22Rv1 (cell line): ENCODE measurements at regions not wholly inside any gene's neighbourhood (a gene's known extent, or its start where the extent isn't known, plus 50 kb on each side); places are given as distances from the start of the nearest gene placed in this dataset.

ENCODE experiments used
- H3K27ac ChIP-seq: fragments of 450-650 bp; 2 replicates; pipeline ENCODE4 v1.5.1; 2017
- ZFX ChIP-seq: fragments of 450-650 bp; IDR thresholded peaks from 2 replicates; pipeline ENCODE4 v1.6.1; 2017; ENCODE audit warnings: antibody characterized with exemption, borderline replicate concordance
- TF ChIP-seq, protein P1 (sequence below): fragments of 450-650 bp; IDR thresholded peaks from 2 replicates; pipeline ENCODE4 v1.5.1; 2017; ENCODE audit warnings: mild to moderate bottlenecking

DNA sequence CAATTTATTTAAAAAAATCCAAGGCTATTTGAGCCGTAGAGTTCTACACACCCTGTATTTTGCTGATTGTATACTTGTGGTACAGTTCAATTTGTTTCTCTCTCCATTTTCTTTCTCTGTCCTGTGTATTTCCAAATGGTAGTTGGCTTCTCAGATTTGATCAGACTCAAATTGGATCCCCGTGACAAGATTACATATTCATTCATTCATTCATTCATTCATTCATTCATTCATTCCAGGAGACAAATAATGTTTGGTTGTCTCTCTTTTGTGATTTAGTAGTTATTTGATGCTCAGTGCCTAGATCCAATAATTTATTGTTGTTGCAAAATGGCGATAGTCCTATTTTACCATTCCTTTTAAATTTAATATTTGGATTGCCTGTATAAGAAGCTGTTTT is 292.8 kb upstream of the RIOK2 start:
- no peak for TF ChIP-seq ZFX
- TF ChIP-seq, protein P1, sequence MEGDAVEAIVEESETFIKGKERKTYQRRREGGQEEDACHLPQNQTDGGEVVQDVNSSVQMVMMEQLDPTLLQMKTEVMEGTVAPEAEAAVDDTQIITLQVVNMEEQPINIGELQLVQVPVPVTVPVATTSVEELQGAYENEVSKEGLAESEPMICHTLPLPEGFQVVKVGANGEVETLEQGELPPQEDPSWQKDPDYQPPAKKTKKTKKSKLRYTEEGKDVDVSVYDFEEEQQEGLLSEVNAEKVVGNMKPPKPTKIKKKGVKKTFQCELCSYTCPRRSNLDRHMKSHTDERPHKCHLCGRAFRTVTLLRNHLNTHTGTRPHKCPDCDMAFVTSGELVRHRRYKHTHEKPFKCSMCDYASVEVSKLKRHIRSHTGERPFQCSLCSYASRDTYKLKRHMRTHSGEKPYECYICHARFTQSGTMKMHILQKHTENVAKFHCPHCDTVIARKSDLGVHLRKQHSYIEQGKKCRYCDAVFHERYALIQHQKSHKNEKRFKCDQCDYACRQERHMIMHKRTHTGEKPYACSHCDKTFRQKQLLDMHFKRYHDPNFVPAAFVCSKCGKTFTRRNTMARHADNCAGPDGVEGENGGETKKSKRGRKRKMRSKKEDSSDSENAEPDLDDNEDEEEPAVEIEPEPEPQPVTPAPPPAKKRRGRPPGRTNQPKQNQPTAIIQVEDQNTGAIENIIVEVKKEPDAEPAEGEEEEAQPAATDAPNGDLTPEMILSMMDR, result no peak
- no peak overlapping the region for H3K27ac ChIP-seq

DNA sequence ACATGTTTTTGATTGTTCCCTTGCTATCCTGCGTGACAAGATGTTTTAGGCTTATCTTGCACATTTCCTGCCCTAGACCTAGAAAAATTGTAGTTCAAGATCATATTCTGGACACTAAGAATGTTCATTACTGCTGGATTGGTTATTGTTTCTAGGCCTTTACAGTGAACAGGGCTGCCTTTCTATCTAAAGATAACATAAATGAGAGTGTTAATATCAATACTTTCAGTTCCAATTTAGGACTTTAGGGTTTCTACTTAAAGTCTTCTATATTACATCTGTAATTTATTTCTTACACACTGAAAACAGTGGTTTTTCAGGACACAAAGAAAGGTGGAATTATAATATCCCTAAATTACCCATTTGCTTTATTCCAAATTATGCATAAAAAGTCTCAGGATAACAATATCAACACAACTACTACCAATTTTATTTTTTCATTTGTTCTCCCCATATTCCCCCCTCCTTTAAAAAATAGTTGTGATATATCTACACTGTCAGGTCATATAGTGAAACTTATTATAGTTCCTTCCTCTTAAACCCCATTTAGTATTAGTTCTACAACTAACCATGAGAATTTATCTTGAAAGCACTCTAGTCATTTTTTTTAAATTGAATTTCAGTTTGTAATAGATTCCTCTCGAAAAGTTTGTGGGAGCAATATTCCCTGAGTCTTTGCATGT is 293.9 kb upstream of the RIOK2 start:
- no peak overlapping the region for H3K27ac ChIP-seq
- TF ChIP-seq, protein P1, result no peak
- no peak for TF ChIP-seq ZFX

DNA sequence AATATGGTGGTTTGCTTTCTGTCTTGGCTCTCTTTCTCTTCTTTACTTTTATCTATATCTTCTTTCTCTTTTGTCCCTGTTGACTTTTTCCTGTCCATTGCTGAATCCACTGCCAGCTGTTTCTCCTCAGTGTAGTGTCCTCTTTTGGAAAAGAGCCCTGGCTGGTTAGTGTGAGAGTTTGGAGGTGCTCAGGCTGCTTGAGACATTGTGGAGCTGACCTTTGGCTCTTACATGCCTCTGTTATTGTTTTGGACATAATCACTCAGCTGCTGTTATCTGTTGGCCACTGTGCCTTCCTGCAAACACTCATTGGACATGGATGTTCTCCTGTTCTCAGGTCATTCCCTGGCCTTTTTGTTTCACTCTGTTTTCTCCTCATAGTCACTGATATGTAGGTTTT is 295.4 kb upstream of the RIOK2 start:
- H3K27ac ChIP-seq, result no peak overlapping the region
- TF ChIP-seq, protein P1, result no peak
- TF ChIP-seq ZFX, result no peak

DNA sequence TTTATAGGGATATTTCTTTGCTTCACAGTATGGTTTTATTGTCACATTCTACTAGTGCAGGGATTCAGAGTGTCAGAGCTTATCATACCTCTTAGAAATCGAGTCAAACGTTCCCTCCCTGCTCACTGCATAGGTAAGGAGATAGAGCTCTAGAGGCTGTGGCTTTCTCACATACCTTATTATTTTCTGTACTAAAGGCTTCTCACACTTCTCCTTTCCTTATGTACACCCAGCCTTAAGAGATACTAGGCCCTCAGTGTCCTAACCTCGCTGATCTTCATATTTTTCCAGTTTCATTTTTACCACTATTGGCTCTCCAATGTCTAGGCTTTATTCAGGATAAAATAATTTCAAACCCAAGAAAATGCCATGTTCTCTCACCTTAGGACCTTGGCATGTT is 297.3 kb upstream of the RIOK2 start:
- no peak overlapping the region for H3K27ac ChIP-seq
- no peak for TF ChIP-seq ZFX
- TF ChIP-seq, protein P1, result no peak

DNA sequence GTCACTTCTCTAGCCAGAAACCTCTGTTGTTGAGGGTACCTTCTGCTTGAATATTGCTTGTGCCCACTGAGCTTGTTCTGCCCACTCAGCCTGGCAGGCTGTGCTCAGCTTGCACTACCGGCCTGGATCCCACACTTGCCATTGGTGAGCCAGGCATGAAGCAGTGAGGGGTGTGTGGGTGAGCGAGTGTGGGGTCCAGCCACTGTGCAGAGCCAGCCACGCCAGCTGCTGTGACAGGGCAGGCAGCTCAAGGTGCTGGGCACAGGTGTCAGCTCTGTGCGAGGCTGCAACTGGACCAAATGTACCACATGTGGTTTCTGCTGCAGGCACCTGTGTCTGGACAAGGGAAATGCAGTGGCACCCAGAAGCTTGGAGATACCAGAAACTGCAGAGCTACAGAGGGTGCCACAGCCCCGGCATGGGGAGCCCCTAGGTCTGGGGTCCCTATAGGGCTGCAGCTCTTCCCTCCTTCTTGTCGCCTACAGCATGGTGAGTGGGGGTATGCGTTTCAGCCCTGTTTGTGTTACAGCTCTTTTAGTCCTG is 305.1 kb upstream of the RIOK2 start:
- no peak overlapping the region for H3K27ac ChIP-seq
- no peak for TF ChIP-seq ZFX
- TF ChIP-seq, protein P1, result no peak

DNA sequence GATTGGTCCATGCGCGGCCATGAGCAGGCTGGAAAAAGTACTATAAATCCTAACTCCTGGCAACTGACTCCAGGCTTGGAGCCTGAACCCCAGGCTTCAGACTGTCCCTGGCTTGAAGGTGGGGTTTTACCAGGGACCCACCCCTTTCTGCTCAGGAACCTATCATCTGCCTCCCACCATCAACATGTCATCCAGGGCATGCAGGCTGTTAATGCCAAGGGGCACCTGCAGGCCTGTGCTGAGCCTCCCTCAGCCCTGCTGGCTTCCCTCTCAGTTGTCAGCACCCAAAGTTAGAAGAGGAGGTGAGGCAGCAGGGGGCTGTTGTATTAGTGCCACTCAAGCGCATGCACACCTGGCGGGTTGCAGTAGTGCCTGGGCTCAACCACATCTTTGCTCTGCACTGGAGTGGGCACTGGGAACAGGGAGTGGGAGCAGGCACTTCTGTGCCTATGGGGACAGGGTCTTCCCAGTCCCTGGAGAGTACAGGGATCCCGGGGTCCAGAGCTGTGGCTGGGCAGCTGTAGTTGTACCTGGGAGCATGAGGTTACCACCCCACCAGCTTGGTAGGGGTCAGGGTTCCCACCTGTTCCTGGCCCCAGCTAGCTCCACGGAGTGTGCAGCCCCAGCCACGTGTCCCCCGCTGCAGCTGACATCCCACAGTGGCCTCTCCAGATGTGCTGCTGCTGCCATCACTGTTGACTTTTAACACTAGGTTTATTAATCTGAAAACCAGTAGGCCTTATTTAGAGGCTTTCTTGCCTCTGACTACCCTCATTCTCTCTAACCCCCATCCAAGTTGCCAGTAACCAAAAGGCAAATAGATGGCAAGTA is 306.2 kb upstream of the RIOK2 start:
- no peak for TF ChIP-seq ZFX
- TF ChIP-seq, protein P1, result no peak
- no peak overlapping the region for H3K27ac ChIP-seq

DNA sequence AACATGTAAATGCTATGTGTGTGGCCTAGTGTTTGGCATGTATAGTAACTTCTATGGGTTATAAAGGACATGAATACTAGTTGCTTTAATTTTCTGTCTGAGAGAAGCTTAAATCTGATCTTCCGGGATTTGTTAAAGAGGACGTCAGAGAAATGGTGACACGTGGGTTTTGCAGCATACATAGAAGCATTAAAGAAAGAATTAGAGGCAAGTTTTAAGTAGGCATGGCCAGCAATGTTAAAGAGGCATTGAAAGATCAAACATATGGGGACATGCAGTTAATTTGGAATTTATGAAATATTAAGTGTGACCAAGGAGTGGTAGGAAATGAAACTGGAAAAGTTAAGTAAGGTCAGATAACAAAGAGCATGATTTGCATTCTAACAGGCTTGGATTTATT is 311.4 kb upstream of the RIOK2 start:
- no peak for TF ChIP-seq ZFX
- TF ChIP-seq, protein P1, result no peak
- no peak overlapping the region for H3K27ac ChIP-seq
